HEK293T (cell line): ENCODE measurements at regions not wholly inside any gene's neighbourhood (a gene's known extent, or its start where the extent isn't known, plus 50 kb on each side); places are given as distances from the start of the nearest gene placed in this dataset.

ENCODE experiments used
- CTCF ChIA-PET: fragments of 350-600 bp; formaldehyde crosslinking; extraction: SDS; loops from one replicate; lab custom pipeline; 2021; ENCODE audit warnings: antibody characterized with exemption, inconsistent platforms; lab: Yijun Ruan, JAX
- POLR2A ChIA-PET: fragments of 350-600 bp; formaldehyde crosslinking; extraction: SDS; loops from one replicate; lab custom pipeline; 2020; ENCODE audit warnings: antibody characterized with exemption, inconsistent platforms; lab: Yijun Ruan, JAX
- DNase-seq: peaks from one replicate; pipeline ENCODE4 v3.0.0; 2012; ENCODE audit warnings: mixed read lengths; ENCODE audit errors: extremely low spot score
- ARNT ChIP-seq: fragments of 450-650 bp; IDR thresholded peaks from 2 replicates; pipeline ENCODE4 v1.6.1; 2017; ENCODE audit warnings: mild to moderate bottlenecking
- BHLHE40 ChIP-seq: fragments of 450-650 bp; IDR thresholded peaks from 2 replicates; pipeline ENCODE4 v1.6.1; 2016; ENCODE audit warnings: mild to moderate bottlenecking, moderate library complexity, borderline replicate concordance
- CTBP1 ChIP-seq: fragments of 450-650 bp; IDR thresholded peaks from 2 replicates; pipeline ENCODE4 v1.6.1; 2016; ENCODE audit warnings: borderline replicate concordance
- ELF4 ChIP-seq: fragments of 450-650 bp; IDR thresholded peaks from 2 replicates; pipeline ENCODE4 v1.6.1; 2017; ENCODE audit warnings: antibody characterized with exemption
- FOXA1 ChIP-seq: fragments of 450-650 bp; IDR thresholded peaks from 2 replicates; pipeline ENCODE4 v1.6.1; 2016; ENCODE audit warnings: mild to moderate bottlenecking
- FOXK2 ChIP-seq: fragments of 450-650 bp; IDR thresholded peaks from 2 replicates; pipeline ENCODE4 v1.6.1; 2016; ENCODE audit warnings: mild to moderate bottlenecking
- FOXM1 ChIP-seq: fragments of 450-650 bp; IDR thresholded peaks from 2 replicates; pipeline ENCODE4 v1.6.1; 2017; ENCODE audit warnings: mild to moderate bottlenecking, borderline replicate concordance
- HDGF ChIP-seq: fragments of 450-650 bp; IDR thresholded peaks from 2 replicates; pipeline ENCODE4 v1.6.1; 2017; ENCODE audit warnings: antibody characterized with exemption, borderline replicate concordance
- L3MBTL2 ChIP-seq: fragments of 450-650 bp; conservative IDR thresholded peaks from 2 replicates; pipeline ENCODE4 v1.6.1; 2016; ENCODE audit warnings: mild to moderate bottlenecking
- LEF1 ChIP-seq: fragments of 450-650 bp; IDR thresholded peaks from 2 replicates; pipeline ENCODE4 v1.6.1; 2017; ENCODE audit warnings: mild to moderate bottlenecking, borderline replicate concordance
- NFRKB ChIP-seq: fragments of 450-650 bp; IDR thresholded peaks from 2 replicates; pipeline ENCODE4 v1.6.1; 2016; ENCODE audit warnings: mild to moderate bottlenecking, moderate library complexity
- SP1 ChIP-seq: fragments of 450-650 bp; IDR thresholded peaks from 2 replicates; pipeline ENCODE4 v1.6.1; 2017
- SUZ12 ChIP-seq: fragments of 450-650 bp; IDR thresholded peaks from 2 replicates; pipeline ENCODE4 v1.6.1; 2016; ENCODE audit warnings: mild to moderate bottlenecking
- TARDBP ChIP-seq: fragments of 450-650 bp; IDR thresholded peaks from 2 replicates; pipeline ENCODE4 v1.6.1; 2016
- ZNF384 ChIP-seq: fragments of 450-650 bp; IDR thresholded peaks from 2 replicates; pipeline ENCODE4 v1.6.1; 2016
- TF ChIP-seq, protein P1 (sequence below): fragments of 450-650 bp; IDR thresholded peaks from 2 replicates; pipeline ENCODE4 v1.6.1; 2016

DNA sequence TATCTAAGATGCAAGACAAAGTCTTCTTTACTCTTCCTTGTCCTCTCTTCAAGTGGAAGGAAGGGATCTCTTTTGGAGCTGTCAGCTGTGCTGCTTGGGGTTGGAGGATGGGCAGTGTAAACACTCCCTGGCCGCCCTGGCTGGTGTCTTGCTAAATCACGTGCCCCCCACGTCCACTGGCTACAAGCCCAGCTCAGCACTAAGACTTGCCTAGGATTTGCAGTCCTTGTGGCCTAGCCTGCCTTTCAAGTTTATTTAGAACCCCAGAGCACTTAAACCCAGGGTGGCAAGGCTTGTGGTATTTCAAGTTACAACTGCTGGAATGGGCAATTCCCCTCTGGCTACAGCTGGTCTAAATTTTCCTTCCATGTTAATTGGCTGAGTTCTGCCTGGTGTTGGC is 272.4 kb upstream of the MYO3A start:
- DNase-seq = no peak
- ChIA-PET CTCF (no interaction called here), POLR2A (no interaction called here)
- TF ChIP-seq TARDBP (no peak), FOXK2 (no peak), SP1 (no peak), LEF1 (no peak), L3MBTL2 (no peak), ZNF384 (no peak), HDGF (no peak), NFRKB (no peak), FOXM1 (no peak), CTBP1 (no peak), ELF4 (no peak)
- TF ChIP-seq, protein P1, sequence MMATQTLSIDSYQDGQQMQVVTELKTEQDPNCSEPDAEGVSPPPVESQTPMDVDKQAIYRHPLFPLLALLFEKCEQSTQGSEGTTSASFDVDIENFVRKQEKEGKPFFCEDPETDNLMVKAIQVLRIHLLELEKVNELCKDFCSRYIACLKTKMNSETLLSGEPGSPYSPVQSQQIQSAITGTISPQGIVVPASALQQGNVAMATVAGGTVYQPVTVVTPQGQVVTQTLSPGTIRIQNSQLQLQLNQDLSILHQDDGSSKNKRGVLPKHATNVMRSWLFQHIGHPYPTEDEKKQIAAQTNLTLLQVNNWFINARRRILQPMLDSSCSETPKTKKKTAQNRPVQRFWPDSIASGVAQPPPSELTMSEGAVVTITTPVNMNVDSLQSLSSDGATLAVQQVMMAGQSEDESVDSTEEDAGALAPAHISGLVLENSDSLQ = no peak

DNA sequence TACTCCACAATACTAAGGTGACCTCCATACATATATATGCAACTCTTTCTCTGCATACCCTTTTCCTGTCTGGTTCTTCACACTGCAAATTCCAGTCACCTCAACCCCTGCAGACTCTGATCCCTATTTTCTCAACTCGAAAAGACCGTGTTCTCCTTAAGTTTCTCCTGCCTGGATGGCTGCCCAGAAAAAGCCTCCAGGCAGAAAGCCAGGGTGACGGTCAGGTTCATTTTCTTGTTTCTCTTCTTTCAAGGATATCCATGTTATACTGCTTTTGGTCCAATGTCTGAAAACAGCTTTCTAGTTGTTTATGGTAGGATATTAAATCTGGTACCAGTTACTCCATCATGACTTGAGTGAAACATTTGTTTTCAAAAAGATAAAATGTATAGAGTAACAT is 267.8 kb upstream of the MYO3A start:
- POLR2A ChIA-PET = no interaction called here
- DNase-seq = no peak
- no peak for TF ChIP-seq ELF4
- TF ChIP-seq BHLHE40 = no peak
- TF ChIP-seq L3MBTL2 = no peak
- no peak for TF ChIP-seq FOXA1
- TF ChIP-seq FOXM1 = no peak
- TF ChIP-seq FOXK2 = no peak
- TF ChIP-seq LEF1 = no peak
- TF ChIP-seq TARDBP = no peak
- TF ChIP-seq CTBP1 = no peak
- no peak for TF ChIP-seq NFRKB
- no peak for TF ChIP-seq HDGF
- no peak for TF ChIP-seq ZNF384
- no peak for TF ChIP-seq SP1
- CTCF ChIA-PET = no interaction called here

DNA sequence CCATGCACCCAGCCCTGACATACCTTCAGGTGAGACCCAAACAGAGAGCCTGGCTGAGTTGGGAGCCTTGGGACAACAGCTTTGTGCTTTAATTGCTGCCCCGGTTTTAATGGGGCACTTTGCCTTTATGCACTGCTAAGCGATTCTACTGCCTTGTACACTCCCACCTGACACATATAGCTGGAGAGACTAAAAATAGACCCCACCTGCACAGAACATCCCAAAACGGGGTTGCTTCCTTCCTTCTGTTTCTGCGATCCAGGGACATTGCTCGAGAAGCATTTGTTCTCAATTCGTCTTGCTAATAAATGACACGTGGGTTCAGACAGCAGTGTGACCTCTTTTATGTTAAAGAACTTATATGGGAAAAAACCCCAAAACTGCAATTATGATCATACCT is 258.8 kb upstream of the MYO3A start:
- TF ChIP-seq LEF1 (no peak), L3MBTL2 (no peak), SUZ12 (no peak)
- CTCF ChIA-PET = no interaction called here
- POLR2A ChIA-PET = no interaction called here
- no peak for DNase-seq

DNA sequence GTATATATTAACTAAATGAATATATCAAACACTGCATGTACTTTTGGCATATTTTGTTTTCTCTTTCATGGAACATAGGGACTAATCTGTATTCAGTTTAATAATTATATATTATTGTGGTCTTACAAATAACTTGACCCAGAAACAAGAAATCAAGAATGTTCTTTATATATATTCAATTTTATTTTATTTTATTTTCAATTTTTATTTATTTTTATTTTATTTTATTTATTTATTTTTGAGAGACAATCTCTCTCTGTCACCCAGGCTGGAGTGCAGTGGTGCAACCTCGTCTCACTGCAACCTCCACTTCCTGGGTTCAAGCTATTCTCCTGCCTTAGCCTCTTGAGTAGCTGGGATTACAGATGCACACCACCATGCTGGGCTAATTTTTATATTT is 258.4 kb upstream of the MYO3A start:
- DNase-seq = no peak
- ChIA-PET CTCF (no interaction called here), POLR2A (no interaction called here)
- TF ChIP-seq BHLHE40 (no peak), L3MBTL2 (no peak), FOXA1 (no peak), TARDBP (no peak), LEF1 (no peak), NFRKB (no peak), ELF4 (no peak), ZNF384 (no peak)
- TF ChIP-seq, protein P1 = no peak

DNA sequence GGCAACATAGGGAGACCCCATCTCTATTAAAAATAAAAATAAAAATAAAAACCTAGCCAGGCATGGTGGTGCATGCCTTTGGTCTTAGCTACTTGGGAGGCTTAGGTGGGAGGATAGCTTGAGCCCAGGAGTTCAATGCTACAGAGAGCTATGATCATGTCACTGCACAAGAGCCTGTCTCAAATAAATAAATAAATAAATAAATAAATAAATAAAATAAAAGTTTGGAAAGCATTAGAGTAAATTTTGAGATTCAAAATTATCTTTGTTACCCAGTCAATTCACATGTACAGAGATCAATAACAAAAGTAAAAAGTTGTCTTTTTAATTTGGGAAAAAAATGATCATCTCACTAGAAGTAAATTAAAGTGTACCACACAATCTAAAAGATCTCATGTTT is 255.8 kb upstream of the MYO3A start:
- TF ChIP-seq, protein P1 = no peak
- TF ChIP-seq FOXM1 (no peak), ARNT (no peak), L3MBTL2 (no peak), BHLHE40 (no peak), FOXA1 (no peak), NFRKB (no peak), LEF1 (no peak), SUZ12 (no peak), ZNF384 (no peak), HDGF (no peak), CTBP1 (no peak), SP1 (no peak), TARDBP (no peak), FOXK2 (no peak), ELF4 (no peak)
- no peak for DNase-seq
- ChIA-PET POLR2A (no interaction called here), CTCF (no interaction called here)

DNA sequence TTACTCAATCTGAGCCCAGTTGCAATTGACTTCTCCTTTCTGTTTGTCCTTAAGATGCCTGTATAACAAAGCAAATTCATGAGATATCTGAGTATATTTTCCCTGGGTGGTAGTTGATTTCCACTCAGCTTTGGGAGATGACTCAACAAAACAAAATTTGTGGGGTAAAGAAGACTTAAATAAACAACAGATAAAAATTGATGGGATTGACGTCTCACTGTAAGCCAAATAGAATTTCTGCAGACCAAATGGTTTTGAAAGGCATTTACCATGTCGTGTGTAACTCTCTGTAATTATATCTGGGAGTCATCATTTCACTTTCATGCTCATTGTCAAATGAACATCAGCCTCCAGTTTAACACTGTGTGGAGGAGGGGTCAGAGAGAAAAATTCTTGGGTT is 255.4 kb upstream of the MYO3A start:
- DNase-seq = no peak
- TF ChIP-seq CTBP1 (no peak), ARNT (no peak), ELF4 (no peak), LEF1 (no peak), FOXM1 (no peak), FOXK2 (no peak), TARDBP (no peak)
- POLR2A ChIA-PET = no interaction called here
- CTCF ChIA-PET = no interaction called here
